MM.1S (cell line): ENCODE measurements at regions not wholly inside any gene's neighbourhood (a gene's known extent, or its start where the extent isn't known, plus 50 kb on each side); places are given as distances from the start of the nearest gene placed in this dataset.

Source experiments
- CTCF ChIP-seq: fragments of 300-600 bp; sonication (generic); IDR thresholded peaks from 2 replicates; pipeline ENCODE4 v1.5.1; 2016; ENCODE audit warnings: antibody characterized with exemption, low read length, mixed read lengths
- EZH2 ChIP-seq: fragments of 300-600 bp; sonication (generic); optimal IDR thresholded peaks from 2 replicates; pipeline ENCODE3; 2017; ENCODE audit warnings: low read depth, mild to moderate bottlenecking, antibody characterized with exemption, low read length, mixed read lengths
- EZH2phosphoT487 ChIP-seq: fragments of 300-600 bp; sonication (generic); IDR thresholded peaks from 2 replicates; pipeline ENCODE4 v1.6.1; 2018; ENCODE audit warnings: antibody characterized with exemption, low read length

DNA sequence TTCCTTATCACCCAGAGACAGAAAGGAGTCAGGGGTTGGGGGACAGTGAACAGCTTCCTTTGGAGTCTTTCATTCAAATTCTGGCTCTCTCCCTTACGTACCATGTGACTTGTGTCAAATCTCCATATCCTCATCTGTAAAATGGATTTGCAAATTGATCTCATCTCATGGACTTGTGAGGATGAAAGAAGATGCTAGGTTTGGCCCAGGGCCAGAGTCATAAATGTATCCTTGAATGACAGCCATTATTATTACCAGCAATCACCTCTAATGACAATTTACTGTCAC lies 67.8 kb upstream of the POLG start:
- no peak for TF ChIP-seq CTCF
- TF ChIP-seq EZH2, result no peak
- no peak for TF ChIP-seq EZH2phosphoT487
